ENCODE measurements at regions not wholly inside any gene's neighbourhood (a gene's known extent, or its start where the extent isn't known, plus 50 kb on each side); places are given as distances from the start of the nearest gene placed in this dataset.
A peak's percentile ranks its signal among the peaks of the same experiment; 100 is the strongest.

DNA sequence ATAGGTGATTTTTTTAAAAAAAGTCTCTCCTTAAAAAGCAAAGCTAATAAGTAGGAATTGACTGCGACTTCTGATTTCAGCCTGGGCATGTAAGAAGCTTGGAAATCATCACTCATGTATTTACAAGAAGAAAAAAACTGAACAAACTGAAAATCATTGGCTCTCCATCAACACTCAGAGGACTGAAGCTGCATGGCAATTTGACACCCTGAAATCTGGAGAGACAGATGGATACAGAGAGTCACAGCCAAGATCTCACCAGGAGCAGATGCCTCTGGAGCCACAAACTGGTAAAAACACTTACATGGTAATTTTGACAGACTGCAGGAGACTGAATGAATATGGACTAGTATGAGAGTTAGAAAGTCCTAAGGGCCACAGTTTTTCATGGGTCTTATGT is 191.2 kb upstream of the TCF21 start:
- DNase-seq = no peak

DNA sequence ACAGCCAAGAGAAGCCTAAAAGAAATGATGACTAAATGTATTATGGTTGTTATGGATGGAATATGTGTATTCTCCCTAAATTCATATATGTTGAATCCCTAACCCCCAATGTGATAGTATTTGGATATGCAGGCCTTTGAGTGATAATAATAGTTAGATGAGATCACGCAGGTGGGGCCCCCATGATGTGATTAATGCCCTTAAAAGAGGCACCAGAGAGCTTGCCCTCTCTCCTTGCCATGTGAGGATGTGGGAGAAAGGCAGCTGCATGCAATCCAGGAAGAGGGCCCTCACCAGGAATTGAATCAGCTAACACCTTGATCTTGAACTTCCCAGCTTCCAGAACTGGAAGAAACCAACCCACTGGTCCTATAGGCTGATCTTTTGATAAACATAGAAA is 190.6 kb upstream of the TCF21 start:
- DNase-seq = no peak

DNA sequence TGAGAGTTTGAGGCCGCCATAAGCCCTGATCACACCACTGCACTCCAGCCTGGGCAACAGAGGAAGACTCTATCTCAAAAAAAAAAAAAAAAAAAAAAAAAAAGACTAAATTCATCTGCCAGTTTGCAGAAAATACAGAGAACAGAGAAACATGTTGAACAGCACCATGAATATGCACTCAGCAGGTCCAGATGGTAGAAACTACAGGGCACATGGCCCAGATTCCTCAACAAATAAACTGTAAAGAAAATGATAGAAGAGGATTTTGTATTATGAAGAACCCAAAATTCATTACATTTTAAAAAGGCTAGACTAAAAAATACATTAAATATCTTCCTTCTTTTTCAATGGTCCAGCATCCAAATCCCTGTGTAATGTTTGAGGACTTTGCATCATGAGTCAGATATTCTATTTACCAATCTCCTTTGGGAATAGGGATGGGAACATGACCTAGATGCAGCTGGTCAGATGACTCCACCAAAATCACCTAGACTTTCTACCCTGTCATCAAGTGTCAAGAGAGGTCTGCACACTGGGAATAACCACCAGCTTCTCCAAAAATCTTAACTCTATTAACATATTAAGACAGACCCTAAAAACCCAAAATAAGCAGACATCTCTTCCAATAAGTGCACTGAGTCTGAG is 189.1 kb upstream of the TCF21 start:
- DNase-seq = no peak

DNA sequence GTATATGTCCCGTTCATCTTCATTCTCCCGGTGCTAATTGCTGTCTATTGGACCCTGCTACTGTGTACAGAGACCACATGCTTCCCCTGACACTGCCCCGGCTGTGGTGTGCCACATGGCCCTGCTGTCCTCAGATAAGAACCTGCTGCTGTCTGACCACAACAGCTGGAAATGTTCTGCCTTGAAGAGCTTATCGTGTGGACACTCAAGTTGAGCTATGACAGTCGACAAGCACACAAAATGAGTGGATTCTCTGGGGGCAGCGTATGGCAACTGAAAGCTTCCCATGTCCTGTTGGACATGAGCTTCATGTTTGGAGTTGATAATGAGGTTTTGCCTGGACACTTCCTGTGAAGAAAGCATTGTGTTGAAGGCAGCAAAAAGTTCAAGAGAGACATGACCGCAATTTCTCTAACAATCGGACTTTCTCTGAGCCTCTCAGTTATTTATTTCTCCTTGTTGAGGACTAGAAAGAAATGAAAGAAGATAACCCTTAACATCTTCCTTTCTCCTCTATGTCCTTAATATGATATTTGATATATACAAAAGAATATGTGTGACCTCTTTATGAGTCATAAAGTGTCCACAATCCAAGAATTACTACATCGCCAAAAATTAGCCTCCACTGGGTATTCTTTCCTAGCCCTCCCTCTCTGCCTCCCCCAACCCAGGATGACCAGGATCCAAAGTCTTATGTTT is 187.1 kb upstream of the TCF21 start:
- DNase-seq = no peak

DNA sequence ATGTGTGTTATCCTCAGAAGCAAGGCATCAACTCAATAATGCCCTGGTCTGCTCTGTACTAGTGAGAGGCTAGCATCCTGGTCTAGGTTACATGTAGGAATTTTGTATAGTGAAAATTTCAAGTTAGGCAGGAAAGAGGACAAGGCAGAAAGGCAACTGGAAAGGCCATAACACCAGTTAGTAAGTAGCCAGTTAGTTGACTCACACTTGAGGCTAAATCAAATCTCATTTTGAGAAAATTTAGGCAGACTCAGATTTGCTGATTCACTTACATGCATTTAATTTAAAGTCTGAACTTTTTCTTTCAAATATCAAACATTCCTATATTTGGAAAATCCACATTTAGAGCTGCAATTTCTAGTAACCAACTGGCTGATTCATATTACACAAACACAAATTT is 184.5 kb upstream of the TCF21 start:
- DNase-seq = no peak

DNA sequence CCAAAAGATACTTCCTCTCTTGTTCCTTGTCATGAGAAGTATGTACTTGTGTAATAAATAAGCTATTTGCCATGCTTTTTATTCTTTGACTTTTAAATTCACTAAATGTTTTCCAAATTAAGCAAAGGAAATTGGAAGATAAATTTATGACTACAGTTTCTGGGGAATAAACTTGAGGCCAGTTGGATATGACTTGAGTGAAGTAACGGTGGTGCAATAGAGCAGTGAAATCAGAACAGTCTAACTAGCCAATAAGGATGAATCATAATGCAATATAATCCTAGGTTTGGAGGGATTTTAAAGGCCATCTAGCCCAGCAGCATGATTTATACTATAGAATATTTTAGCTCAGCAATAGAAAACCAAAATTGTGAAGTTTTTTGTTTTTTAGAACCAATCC is 183.8 kb upstream of the TCF21 start:
- no peak for DNase-seq

DNA sequence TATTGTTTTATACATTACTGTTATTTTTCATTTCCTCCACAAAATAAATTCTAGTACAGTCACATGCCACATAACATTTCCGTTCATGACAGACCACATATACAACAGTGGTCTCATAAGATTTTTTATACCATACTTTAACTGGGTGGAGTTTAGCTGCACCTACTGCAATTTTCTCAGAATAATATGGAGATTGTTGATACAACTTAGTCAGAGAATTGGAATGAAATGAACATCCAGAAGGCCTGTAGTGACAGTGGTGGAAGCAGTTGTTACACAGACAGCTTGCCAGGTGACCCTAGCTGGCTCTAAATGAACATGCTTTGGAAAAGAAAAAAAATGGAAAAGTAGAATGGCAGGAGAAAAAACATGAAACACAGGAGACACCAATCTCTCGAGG is 183.2 kb upstream of the TCF21 start:
- no peak for DNase-seq

DNA sequence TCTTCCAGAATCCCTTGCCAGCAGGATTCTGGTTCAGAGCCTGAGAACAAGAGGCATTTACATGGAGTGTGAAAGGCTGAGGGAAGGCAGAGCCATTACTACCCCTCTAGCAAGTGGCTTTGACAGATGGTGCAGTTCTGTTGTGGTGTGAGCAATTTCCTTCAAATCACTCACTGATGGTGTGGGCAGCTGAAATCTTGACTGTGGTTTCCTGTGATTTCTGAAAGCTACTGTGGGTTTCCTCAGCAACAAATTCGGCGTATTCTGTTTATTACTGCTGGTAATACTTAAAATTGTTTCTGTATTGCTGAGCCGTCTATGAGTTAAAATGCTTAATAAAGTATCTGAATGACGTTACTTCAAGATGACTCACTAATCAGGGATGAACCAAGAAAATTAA is 181.5 kb upstream of the TCF21 start:
- DNase-seq = no peak

DNA sequence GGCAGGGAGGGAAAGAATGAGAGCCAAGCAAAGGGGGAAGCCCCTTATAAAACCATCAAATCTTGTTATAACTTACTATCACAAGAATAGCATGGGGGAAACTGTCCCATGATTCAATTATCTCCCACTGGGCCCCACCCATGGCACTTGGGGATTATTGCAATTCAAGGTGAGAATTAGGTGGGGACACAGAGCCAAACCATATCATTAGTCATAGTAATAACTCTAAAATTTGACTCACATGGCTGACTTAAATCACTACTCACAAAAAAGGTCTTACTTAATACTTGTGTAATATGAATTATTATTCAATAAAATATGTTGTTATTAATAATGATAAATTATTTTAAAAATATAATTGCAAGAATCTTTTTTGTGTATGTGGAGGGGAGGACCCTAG is 178.1 kb upstream of the TCF21 start:
- DNase-seq = no peak

DNA sequence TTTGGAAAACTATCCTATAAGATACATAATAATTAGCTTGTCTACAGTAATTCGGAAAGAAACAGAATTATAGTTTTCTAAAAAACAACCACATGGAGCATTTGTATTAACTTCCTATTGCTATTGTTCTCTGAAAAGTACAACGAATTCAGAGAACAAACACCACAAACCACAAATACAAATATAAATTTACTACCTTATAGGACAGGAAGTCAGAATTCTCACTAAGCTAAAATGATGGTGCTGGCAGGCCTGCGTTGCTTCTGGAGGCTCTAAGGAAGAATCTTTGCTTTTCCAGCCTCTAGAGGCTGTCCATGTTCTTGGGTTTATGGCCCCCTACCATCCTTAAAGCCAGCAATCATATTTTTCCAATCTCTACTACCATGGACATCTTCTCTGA is 173.6 kb upstream of the TCF21 start:
- no peak for DNase-seq

DNA sequence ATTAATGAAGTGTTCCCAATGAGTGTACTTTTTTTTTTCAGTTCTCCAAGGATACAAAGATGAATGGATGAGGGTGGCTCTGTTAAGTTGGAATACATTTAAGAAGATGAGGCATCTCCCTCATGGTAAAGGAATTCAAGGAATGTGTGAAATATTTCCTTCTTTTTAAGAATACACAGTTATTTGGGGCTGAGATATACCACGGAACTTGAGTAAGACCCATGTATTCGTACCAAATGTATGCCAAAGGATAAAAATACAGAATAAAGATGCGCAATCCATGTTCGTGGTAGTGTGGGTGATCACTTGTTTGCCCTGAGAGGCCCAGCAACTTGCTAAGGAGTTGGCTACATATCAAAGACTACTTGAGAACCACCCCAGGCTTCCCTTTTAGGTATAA is 164.2 kb upstream of the TCF21 start:
- DNase-seq = no peak

DNA sequence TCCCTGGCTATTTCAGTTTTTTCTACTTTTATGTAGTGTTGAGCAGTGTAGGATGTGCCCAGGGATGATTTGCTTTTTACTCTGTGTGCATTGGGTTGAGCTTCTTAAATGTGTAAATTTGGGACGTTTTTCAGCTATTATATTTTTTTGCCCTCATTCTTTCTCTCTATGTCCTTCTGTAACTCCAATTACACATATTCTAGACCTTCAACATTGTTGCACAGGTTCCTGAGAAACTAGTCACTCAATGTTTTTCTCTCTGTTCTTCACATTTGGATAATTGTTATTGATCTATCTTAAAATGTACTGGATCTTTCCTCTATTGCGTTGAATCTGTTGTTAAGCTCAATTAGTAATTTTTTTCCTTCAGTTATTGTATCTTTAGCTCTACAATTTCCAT is 162.7 kb upstream of the TCF21 start:
- no peak for DNase-seq

DNA sequence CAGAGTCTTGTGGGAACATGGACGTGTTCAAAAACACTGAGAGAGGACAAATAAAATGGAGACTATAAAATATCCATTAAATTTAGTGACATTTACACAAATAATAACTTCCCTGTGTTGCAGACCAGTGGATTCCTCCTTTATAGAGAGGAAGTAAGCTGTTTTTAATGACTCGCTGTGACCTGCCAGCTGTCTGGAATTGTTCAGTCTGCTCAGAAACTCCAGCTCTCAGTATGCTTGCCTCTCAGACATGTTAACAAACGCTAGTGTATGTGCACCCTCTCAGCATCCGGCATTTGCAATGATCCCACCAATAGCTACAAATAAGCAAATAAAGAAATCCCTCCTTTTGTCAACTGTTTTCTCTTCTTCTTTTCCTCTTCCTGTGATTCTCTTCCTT is 158.0 kb upstream of the TCF21 start:
- no peak for DNase-seq

DNA sequence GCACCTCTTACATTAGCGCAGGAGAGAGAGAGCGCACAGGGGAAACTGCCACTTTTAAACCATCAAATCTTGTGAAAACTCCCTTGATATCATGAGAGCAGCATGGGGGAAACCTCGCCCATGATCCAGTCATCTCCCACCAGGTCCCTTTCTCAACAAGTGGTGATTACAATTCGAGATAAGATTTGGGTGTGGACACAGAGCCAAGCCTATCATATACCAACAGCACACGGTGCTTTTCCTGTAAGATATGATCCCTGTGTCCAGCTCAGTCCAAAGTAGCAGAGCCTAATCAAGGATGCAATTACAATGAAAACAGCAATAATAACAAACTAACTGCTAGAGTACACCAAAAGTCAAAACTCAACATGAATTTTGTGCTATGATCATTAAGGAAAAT is 148.7 kb upstream of the TCF21 start:
- DNase-seq = no peak

DNA sequence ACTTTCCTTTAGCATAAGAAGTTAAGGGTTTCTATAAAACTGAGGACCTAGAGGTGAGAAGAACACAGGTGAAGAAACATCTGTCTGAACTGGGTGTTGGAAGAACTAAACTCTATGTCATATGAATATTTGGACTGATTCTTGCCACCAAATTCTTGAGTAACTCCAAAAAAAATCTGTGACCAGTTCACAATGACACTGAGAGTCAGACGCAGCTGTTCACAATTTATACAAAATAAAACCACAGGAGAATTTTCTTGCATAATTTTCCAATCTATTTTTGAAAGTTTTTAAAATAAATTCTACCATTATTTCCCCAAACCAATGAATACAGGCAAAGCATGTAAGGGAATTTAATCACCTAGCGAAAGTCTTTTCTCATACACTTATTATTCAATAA is 148.1 kb upstream of the TCF21 start:
- DNase-seq = no peak

DNA sequence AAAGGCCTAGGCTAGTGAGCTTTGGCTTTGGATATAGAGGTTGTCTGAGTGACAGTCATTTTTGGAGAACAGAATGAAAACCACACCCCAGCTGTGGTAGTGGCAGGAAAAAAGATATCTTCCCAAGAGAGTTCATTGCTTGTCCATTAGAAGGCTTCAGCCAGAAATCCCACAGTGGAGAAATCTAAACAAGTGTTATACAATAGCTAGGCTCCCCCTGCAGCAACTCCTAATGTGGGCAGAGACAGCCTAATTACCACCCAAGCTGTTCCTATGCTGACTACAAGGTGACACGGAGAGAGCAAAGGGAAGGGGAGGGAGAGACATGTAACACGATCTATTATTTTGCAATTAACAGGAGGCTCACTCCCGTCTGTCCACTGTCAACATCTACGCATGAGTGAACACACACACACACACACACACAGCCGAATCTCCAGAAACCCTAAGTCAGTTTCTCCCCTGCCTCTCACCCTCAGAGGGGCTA is 147.5 kb upstream of the TCF21 start:
- DNase-seq = peak; percentile 20 to 63

DNA sequence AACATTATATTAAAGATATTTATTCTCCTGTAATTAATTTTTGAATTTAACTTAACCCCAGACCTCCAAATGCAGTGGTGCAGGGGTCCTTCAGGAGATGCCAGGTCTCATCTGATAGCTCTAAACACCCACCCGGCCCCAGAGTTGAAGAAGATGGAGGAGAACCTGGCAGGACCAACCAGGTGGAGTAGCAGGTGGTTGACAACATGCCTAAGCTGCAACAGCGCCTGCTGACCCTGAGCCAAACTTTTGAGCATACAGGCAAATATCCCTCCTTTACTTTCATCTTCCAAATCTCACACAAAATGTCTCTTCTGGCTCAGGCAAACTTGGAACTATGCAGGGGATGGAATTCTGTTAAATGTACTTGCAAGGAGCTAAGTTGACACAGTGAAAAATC is 145.3 kb upstream of the TCF21 start:
- DNase-seq = no peak

DNA sequence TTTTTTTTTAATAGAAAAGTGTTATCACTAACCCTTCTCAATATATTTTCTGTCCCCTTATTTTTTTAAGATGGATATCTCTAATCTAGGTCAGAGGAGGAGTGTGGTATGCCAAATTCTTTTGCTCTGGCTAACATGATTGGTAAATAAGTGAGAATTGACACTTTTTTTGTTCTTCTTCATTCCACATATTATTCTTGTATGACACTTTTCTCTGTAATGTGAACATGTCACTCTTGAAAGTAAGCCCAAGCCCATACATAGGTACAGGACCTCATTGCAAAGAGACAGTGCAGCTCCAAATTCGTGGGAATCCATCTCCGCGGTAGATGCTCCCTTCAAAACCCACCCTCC is 142.5 kb upstream of the TCF21 start:
- no peak for DNase-seq

DNA sequence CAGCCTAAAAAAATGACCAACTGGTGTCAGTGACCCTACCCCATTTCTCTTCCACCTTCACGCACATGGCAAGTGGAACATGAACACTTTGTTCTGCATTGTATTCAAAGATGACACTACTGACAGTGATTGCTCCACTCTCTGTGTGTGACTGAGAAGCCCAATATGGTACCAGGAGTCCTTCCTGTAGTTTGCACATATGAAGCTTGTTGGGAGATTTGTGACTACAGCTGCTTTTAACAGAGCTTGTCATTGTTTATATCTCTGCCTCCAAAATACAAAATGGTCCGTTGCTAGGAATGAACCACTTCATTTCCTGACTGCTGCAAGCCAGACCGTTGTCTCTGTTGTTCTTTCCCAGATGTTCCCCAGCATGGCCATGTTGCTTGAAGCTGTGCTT is 140.3 kb upstream of the TCF21 start:
- DNase-seq = no peak

DNA sequence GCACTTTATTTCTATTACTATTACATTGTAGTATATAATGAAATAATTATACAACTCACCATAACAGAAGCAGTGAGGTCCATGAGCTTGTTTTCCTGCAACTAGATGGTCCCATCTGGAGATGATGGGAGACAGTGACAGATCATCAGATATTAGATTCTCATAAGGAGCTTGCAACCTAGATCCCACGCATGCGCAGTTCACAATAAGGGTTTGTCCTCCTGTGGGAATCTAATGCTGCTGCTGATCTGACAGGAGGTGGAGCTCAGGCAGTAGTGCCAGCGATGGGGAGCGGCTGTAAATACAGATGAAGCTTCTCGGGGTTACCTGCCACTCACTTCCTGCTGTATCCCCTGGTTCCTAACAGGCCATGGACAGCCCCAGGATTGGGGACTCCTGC is 139.5 kb upstream of the TCF21 start:
- no peak for DNase-seq

DNA sequence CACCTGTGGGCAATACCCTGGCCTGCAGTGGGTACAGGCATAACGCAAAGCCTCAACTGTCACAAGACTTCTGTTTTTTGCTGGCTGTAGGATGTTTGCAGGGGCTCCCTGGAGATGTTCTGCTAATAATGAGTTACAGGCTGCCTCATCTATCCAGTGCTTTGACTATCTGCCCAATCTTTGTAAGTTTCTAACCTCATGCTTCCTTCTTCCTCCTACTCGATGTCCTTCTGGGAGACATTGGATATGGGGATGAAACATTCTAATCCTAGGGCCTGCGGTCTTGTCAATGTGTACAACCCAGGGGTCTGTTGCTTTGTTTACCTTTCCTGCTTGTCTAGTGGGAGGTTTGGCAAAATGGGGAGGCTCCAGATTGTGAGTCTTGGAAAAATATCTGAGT is 136.8 kb upstream of the TCF21 start:
- DNase-seq = no peak

DNA sequence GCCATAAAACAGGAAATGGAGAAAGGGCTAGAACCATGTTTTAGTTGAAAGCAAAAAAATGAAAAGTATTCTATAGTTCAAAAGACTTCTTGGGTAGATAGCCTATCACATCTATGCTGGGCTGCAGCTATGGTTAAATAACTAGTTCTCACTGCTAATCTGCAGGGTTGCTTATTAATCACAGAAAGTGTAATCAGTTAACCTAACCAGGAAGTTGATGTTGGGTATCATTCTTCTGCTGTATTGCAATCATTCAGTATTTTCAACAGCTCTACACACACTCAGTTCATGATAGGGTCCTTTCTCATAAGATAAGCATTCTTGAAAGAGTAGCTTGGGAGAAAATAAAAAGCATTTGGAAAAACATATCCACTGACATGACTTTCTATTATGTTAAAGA is 135.2 kb upstream of the TCF21 start:
- DNase-seq = no peak

DNA sequence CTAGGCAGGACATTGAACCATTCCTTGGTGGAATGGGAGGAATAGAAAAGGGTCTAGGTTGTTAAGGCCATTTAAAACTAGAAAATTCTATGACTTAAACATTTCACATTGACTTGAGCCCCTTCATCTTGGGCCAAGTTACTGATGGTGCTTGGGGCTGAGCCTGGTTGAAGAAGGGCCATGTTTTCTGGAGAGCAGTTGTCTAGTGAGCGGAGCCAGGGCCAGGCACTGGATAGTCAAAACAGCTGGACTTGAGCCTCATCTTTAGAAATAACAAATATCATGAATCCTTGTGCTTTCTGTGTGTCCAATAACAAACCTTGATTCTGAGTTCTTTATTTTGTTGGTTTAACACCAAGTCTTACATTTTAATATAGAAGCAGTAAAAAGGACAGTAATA is 134.6 kb upstream of the TCF21 start:
- no peak for DNase-seq

DNA sequence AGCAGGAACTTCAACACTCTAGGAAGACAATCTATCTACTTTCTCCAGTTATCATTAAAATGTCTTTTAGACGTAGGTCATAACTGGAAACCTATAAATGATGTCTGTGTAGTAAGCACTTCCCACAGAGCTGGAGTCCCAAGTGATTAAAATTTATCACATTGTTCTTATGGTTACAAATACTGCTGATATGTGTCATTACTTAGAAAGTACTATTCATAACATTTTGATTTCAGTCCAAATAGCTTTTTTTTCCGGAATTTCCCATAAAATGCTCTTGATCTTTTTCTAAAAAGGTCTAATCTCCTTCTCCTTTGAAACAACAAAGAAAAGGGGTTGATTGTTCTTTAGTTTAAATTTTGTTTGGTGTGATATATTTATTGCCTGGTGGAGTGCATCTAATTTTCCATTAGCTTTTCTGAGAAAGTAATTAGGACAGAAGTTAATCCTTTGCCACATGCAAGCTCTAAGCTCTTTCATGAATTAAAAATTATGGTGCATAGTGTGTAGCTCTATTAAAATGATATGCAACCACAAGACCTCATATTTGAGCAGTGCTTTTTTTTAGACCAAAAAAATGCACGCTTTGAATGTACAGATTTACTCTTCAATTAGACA is 132.7 kb upstream of the TCF21 start:
- no peak for DNase-seq

DNA sequence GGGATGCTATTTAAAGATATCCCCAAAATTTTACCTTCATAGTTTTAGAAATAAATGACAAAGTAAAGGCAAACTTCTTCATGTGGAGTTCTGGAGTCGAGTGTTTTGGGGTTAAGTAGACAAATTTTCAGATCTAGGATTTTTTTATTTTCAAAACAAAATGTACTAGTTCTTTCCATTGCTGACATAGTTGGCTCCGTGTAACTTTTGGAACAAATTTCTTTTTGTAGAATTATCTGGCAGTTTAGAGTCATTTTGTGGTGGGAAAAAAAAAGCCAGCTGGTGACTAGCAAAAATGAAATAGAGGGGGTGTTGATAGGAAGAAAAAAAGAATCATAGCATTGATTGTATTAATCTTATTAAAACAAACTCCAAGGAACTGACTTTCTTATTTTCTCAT is 131.6 kb upstream of the TCF21 start:
- no peak for DNase-seq

All from SHP77 (cell line).